Adrenal gland (tissue), 5 donors: ENCODE measurements at regions not wholly inside any gene's neighbourhood (a gene's known extent, or its start where the extent isn't known, plus 50 kb on each side); places are given as distances from the start of the nearest gene placed in this dataset.

ENCODE experiments used
- POLR2A ChIP-seq, 2 donors: fragments of 450-650 bp; IDR thresholded peaks; one replicate each; pipeline ENCODE4 v1.6.1; 2017; ENCODE audit warnings: antibody characterized with exemption in 2 of 2, mild to moderate bottlenecking in 2 of 2, moderate library complexity in 1 of 2
- TF ChIP-seq, protein P1 (sequence below), 6 experiments: fragments of 450-650 bp in 4 of 6; fragments of 200-600 bp in 2 of 6; sonication (generic) in 1 of 6; IDR thresholded peaks; 1 replicate in 5 of 6; 2 replicates in 1 of 6; pipeline versions ENCODE4 v1.5.1 to v1.8.0; 2016 to 2021; ENCODE audit warnings: antibody characterized with exemption in 6 of 6, mild to moderate bottlenecking in 2 of 6, moderate library complexity in 1 of 6
- donor health status: DM: no; HTN: no; CAD: no.

DNA sequence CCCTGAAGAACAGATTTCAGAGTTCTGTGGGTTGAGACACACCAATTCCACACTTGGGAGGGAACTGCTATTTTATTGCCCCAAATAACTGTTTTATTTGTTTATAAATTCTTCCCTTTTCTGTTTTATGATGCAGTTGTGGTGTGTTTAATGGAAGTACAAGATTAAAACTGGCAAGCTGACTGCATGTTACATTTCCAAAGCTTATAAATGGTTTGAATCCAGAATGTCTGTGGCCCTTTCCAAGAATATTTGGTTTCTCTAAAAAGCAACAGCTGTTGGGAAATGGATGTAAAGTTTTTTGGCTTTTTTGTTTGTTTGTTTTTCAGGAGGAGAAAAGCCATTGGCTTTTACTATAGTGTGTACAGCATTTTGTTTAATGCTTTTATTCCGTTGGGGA lies 234.5 kb downstream of the MTX2 start:
- no peak for TF ChIP-seq POLR2A (IDR thresholded peaks at IDR 0.05)
- TF ChIP-seq, protein P1, sequence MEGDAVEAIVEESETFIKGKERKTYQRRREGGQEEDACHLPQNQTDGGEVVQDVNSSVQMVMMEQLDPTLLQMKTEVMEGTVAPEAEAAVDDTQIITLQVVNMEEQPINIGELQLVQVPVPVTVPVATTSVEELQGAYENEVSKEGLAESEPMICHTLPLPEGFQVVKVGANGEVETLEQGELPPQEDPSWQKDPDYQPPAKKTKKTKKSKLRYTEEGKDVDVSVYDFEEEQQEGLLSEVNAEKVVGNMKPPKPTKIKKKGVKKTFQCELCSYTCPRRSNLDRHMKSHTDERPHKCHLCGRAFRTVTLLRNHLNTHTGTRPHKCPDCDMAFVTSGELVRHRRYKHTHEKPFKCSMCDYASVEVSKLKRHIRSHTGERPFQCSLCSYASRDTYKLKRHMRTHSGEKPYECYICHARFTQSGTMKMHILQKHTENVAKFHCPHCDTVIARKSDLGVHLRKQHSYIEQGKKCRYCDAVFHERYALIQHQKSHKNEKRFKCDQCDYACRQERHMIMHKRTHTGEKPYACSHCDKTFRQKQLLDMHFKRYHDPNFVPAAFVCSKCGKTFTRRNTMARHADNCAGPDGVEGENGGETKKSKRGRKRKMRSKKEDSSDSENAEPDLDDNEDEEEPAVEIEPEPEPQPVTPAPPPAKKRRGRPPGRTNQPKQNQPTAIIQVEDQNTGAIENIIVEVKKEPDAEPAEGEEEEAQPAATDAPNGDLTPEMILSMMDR (IDR thresholded peaks at IDR 0.05), result no peak
